GM12878 (cell line): ENCODE measurements at regions not wholly inside any gene's neighbourhood (a gene's known extent, or its start where the extent isn't known, plus 50 kb on each side); places are given as distances from the start of the nearest gene placed in this dataset.

Experiments
- ATAC-seq: fragments of 200-7000 bp; cut with Tn5 transposase; 3 replicates; pipeline ENCODE4 v1.9.1; 2020; ENCODE audit warnings: mild to moderate bottlenecking, moderate library complexity
- BruUV-seq: library from RNA; stranded (reverse); fragments of 400-500 nt; replicated peaks from 2 replicates; lab custom pipeline; 2021; lab: Mats Ljungman, UMichigan
- CTCF ChIA-PET: fragments of 300-600 bp; sonication (Branson Sonifier 250); formaldehyde crosslinking; extraction: SDS; loops from one replicate; lab custom pipeline; 2021; ENCODE audit warnings: inconsistent platforms; lab: Yijun Ruan, JAX
- POLR2A ChIA-PET: fragments of 350-600 bp; formaldehyde crosslinking; extraction: SDS; loops from one replicate; lab custom pipeline; 2021; ENCODE audit warnings: inconsistent platforms; lab: Charles Lee
- RAD21 ChIA-PET: fragments of 300-600 bp; sonication (Branson Sonifier 250); formaldehyde crosslinking; loops from one replicate; lab custom pipeline; 2023; ENCODE audit warnings: antibody characterized with exemption; ENCODE audit not compliant: unreplicated experiment; lab: Charles Lee
- SMC1A ChIA-PET: fragments of 300-600 bp; sonication (Branson Sonifier 250); formaldehyde crosslinking; loops from one replicate; lab custom pipeline; 2023; ENCODE audit not compliant: unreplicated experiment, uncharacterized antibody; lab: Charles Lee
- DNase-seq: peaks from one replicate; pipeline ENCODE4 v3.0.0-alpha.2; 2011; ENCODE audit warnings: low read depth, low spot score
- FAIRE-seq: peaks from 3 replicates; lab custom pipeline; 2011; peaks lifted over from hg19 to GRCh38; lab: Jason Lieb, UNC
- H2AFZ ChIP-seq: 2 replicates; pipeline ENCODE4 v1.6.0; 2011; ENCODE audit warnings: low read depth, low read length, control low read depth; ENCODE audit not compliant: control insufficient read depth
- H3K27ac ChIP-seq: 2 replicates; pipeline ENCODE4 v1.5.1; 2011; ENCODE audit warnings: control low read depth; ENCODE audit not compliant: control insufficient read depth, insufficient read depth
- H3K27me3 ChIP-seq, 2 experiments: replicated peaks in 1 of 2; 2 replicates each; pipeline versions ENCODE4 v1.6.0 to v1.6.1; 2011; ENCODE audit warnings: low read length in 1 of 2; ENCODE audit not compliant: control insufficient read depth in 2 of 2, insufficient read depth in 2 of 2
- H3K36me3 ChIP-seq, 2 experiments: 2 replicates each; pipeline ENCODE4 v1.5.1; 2011; ENCODE audit warnings: low read length in 1 of 2; ENCODE audit not compliant: control insufficient read depth in 2 of 2, insufficient read depth in 2 of 2
- H3K4me1 ChIP-seq: 2 replicates; pipeline ENCODE4 v1.6.1; 2011; ENCODE audit warnings: mild to moderate bottlenecking, low read length, moderate library complexity, mixed read lengths; ENCODE audit not compliant: control insufficient read depth, insufficient read depth
- H3K4me2 ChIP-seq: 2 replicates; pipeline ENCODE4 v1.6.0; 2011; ENCODE audit warnings: control low read depth; ENCODE audit not compliant: control insufficient read depth, insufficient read depth
- H3K4me3 ChIP-seq: fragments of 200-600 bp; sonication (generic); 2 replicates; pipeline ENCODE4 v1.5.1; 2016
- H3K79me2 ChIP-seq: 2 replicates; pipeline ENCODE4 v1.6.0; 2011; ENCODE audit warnings: low read length; ENCODE audit not compliant: control insufficient read depth, insufficient read depth
- H3K9ac ChIP-seq: 2 replicates; pipeline ENCODE4 v1.8.0; 2011; ENCODE audit warnings: low read length, control low read depth, mixed read lengths; ENCODE audit not compliant: control insufficient read depth, insufficient read depth
- H3K9me3 ChIP-seq: replicated peaks from 3 replicates; pipeline ENCODE4 v1.5.1; 2011; ENCODE audit warnings: mild to moderate bottlenecking, low read length; ENCODE audit not compliant: control insufficient read depth, insufficient read depth
- H4K20me1 ChIP-seq: 2 replicates; pipeline ENCODE4 v1.6.0; 2011; ENCODE audit not compliant: control insufficient read depth, insufficient read depth
- CHD2 ChIP-seq: IDR thresholded peaks from 2 replicates; pipeline ENCODE4 v1.6.1; 2011; ENCODE audit warnings: low read depth, low read length, improper control_type of control experiment, borderline replicate concordance
- EP300 ChIP-seq, 2 experiments: fragments of 150-350 bp in 1 of 2; IDR thresholded peaks; 2 replicates each; pipeline ENCODE4 v1.6.1; 2011 to 2012; ENCODE audit warnings: low read depth in 2 of 2, low read length in 2 of 2, borderline replicate concordance in 1 of 2, improper control_type of control experiment in 1 of 2, inconsistent platforms in 1 of 2; ENCODE audit not compliant: control insufficient read depth in 1 of 2
- GABPA ChIP-seq: IDR thresholded peaks from 2 replicates; pipeline ENCODE4 v1.6.1; 2014; ENCODE audit warnings: antibody characterized with exemption, low read depth, mild to moderate bottlenecking, inconsistent platforms
- HDGF ChIP-seq: fragments of 450-650 bp; IDR thresholded peaks from 2 replicates; pipeline ENCODE4 v1.6.1; 2016; ENCODE audit warnings: antibody characterized with exemption
- IKZF1 ChIP-seq: fragments of 450-650 bp; conservative IDR thresholded peaks from 2 replicates; pipeline ENCODE4 v1.6.1; 2017; ENCODE audit warnings: antibody characterized with exemption, mild to moderate bottlenecking
- KAT2A ChIP-seq: conservative IDR thresholded peaks from 2 replicates; pipeline ENCODE4 v1.6.1; 2011; ENCODE audit warnings: low read depth, low read length; ENCODE audit not compliant: control insufficient read depth
- MEF2B ChIP-seq: fragments of 450-650 bp; IDR thresholded peaks from 2 replicates; pipeline ENCODE4 v1.6.1; 2018; ENCODE audit warnings: mild to moderate bottlenecking, moderate library complexity; ENCODE audit not compliant: partially characterized antibody, poor library complexity, severe bottlenecking
- NFIC ChIP-seq: IDR thresholded peaks from 2 replicates; pipeline ENCODE4 v1.6.1; 2012; ENCODE audit warnings: low read depth, mild to moderate bottlenecking, inconsistent platforms, low read length, moderate library complexity
- POU2F2 ChIP-seq: IDR thresholded peaks from 3 replicates; pipeline ENCODE4 v1.6.1; 2011; ENCODE audit warnings: low read depth, mild to moderate bottlenecking, low read length, borderline replicate concordance
- RAD21 ChIP-seq: IDR thresholded peaks from 2 replicates; pipeline ENCODE4 v1.6.1; 2011; ENCODE audit warnings: mild to moderate bottlenecking, low read depth, low read length, moderate library complexity; ENCODE audit not compliant: insufficient read depth
- SMARCA5 ChIP-seq: fragments of 450-650 bp; IDR thresholded peaks from 2 replicates; pipeline ENCODE4 v1.6.1; 2017; ENCODE audit warnings: mild to moderate bottlenecking
- SMC3 ChIP-seq: IDR thresholded peaks from 2 replicates; pipeline ENCODE4 v1.6.1; 2011; ENCODE audit warnings: low read length, improper control_type of control experiment, borderline replicate concordance
- SREBF1 ChIP-seq: IDR thresholded peaks from 2 replicates; pipeline ENCODE4 v1.6.1; 2012; ENCODE audit warnings: mild to moderate bottlenecking, low read length
- ZNF622 ChIP-seq: fragments of 450-650 bp; IDR thresholded peaks from 2 replicates; pipeline ENCODE4 v1.6.1; 2017; ENCODE audit warnings: mild to moderate bottlenecking, inconsistent platforms
- ZSCAN29 ChIP-seq: fragments of 450-650 bp; IDR thresholded peaks from 2 replicates; pipeline ENCODE4 v1.6.1; 2017; ENCODE audit warnings: mild to moderate bottlenecking, moderate library complexity
- in situ Hi-C: fragments of 300-500 bp; cut with MboI; formaldehyde crosslinking; loops from 9 replicates; pipeline ENCODE4 v1.14.3; 2018; ENCODE audit warnings: mixed read lengths
- intact Hi-C: fragments of 100-400 bp; cut with micrococcal nuclease; formaldehyde crosslinking; loops from one replicate; pipeline ENCODE4 v1.14.2; 2022; ENCODE audit not compliant: unreplicated experiment
- TF ChIP-seq, protein P1 (sequence below), 3 experiments: IDR thresholded peaks in 2 of 3; conservative IDR thresholded peaks in 1 of 3; 2 replicates each; pipeline ENCODE4 v1.5.1; 2011; ENCODE audit warnings: low read depth in 3 of 3, low read length in 3 of 3, mild to moderate bottlenecking in 3 of 3, control low read depth in 2 of 3, moderate library complexity in 2 of 3, inconsistent platforms in 1 of 3, mixed read lengths in 1 of 3; ENCODE audit not compliant: control insufficient read depth in 2 of 3, insufficient read depth in 1 of 3; ENCODE audit errors: extremely low read depth in 1 of 3

DNA sequence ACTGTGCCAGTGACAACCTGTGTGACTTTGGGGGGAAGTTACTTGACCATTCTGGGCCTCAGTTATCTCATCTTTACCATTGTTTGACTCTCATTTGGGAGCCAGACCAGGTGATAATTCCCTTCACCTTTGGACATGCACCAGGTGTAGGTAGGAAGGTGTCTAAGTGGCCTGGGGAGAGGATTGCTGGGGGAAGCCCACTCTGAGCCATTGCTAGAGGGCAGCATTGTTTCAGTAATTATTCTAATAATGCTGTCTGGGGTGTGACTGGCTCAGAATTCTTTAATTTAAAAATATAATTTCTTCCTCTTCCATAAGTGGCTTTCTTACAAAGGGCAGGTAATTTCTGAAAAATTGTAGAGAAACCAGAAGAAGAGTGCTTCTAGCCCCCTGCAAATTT lies 104.3 kb downstream of the RTL9 start:
- CTCF ChIA-PET: no interaction called here
- DNase-seq (no peak), FAIRE-seq (no peak), ATAC-seq (no peak; the same call in 2 of the 3 replicates)
- in situ Hi-C loops: no loop called here
- no peaks in the 10 kb centered on the region for H3K4me1 ChIP-seq
- BruUV-seq: no TSS peak
- no peak overlapping the region for H3K4me2 ChIP-seq
- intact Hi-C loops: no loop called here
- H3K79me2 ChIP-seq: no peaks in the 10 kb centered on the region
- H3K27me3 ChIP-seq: no peaks in the 10 kb centered on the region
- H3K27ac ChIP-seq: no peak overlapping the region
- POLR2A ChIA-PET: no interaction called here
- no peak overlapping the region for H3K9ac ChIP-seq
- TF ChIP-seq IKZF1: no peak
- TF ChIP-seq SMC3: peak; percentile 10; the same call in 1 of the 2 replicates
- TF ChIP-seq SREBF1: no peak
- no peak for TF ChIP-seq CHD2
- TF ChIP-seq, protein P1, sequence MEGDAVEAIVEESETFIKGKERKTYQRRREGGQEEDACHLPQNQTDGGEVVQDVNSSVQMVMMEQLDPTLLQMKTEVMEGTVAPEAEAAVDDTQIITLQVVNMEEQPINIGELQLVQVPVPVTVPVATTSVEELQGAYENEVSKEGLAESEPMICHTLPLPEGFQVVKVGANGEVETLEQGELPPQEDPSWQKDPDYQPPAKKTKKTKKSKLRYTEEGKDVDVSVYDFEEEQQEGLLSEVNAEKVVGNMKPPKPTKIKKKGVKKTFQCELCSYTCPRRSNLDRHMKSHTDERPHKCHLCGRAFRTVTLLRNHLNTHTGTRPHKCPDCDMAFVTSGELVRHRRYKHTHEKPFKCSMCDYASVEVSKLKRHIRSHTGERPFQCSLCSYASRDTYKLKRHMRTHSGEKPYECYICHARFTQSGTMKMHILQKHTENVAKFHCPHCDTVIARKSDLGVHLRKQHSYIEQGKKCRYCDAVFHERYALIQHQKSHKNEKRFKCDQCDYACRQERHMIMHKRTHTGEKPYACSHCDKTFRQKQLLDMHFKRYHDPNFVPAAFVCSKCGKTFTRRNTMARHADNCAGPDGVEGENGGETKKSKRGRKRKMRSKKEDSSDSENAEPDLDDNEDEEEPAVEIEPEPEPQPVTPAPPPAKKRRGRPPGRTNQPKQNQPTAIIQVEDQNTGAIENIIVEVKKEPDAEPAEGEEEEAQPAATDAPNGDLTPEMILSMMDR (IDR thresholded peaks at IDR 0.05 in 2 of 3, conservative IDR thresholded peaks at IDR 0.05 in 1 of 3; ENCODE audit: control insufficient read depth in 2 of 3, extremely low read depth in 1 of 3, insufficient read depth in 1 of 3, low read depth in 3 of 3, low read length in 3 of 3): peak in 1 of 3 experiments; percentile 16; a peak in 1 of 6 replicates
- no peak for TF ChIP-seq GABPA
- no peak for TF ChIP-seq KAT2A
- no peak for TF ChIP-seq HDGF
- TF ChIP-seq POU2F2: no peak
- no peak for TF ChIP-seq ZSCAN29
- TF ChIP-seq NFIC: no peak
- no peak for TF ChIP-seq ZNF622
- TF ChIP-seq EP300 (IDR thresholded peaks at IDR 0.05; ENCODE audit: borderline replicate concordance in 1 of 2, control insufficient read depth in 1 of 2, low read depth in 2 of 2, low read length in 2 of 2): no peak
- no peak for TF ChIP-seq MEF2B
- TF ChIP-seq SMARCA5: no peak
- peak; percentile 44; the same call in 1 of the 2 replicates for TF ChIP-seq RAD21
- H4K20me1 ChIP-seq: no peaks in the 10 kb centered on the region
- SMC1A ChIA-PET: no interaction called here
- H3K4me3 ChIP-seq: no peak overlapping the region
- RAD21 ChIA-PET: no interaction called here
- no peak overlapping the region for H2AFZ ChIP-seq
- no peaks in the 10 kb centered on the region for H3K36me3 ChIP-seq
- no peaks in the 10 kb centered on the region for H3K9me3 ChIP-seq
